Immature natural killer cell (primary cell): ENCODE measurements at regions not wholly inside any gene's neighbourhood (a gene's known extent, or its start where the extent isn't known, plus 50 kb on each side); places are given as distances from the start of the nearest gene placed in this dataset.

ENCODE experiments used
- DNase-seq, 3 donors: peaks; one replicate each; pipeline ENCODE4 v3.0.0; 2022; ENCODE audit warnings: mixed read lengths in 1 of 3
- H3K27ac Mint-ChIP-seq, 6 donors: one replicate each; pipeline ENCODE4 v1.8.0; 2020; ENCODE audit warnings: mixed read lengths in 6 of 6, mild to moderate bottlenecking in 5 of 6, inconsistent platforms in 4 of 6, moderate library complexity in 3 of 6
- H3K27me3 Mint-ChIP-seq, 3 donors: one replicate each; pipeline ENCODE4 v1.8.0; 2020 to 2021; ENCODE audit warnings: low read depth in 3 of 3, mild to moderate bottlenecking in 3 of 3, mixed read lengths in 3 of 3, moderate library complexity in 3 of 3, inconsistent platforms in 1 of 3
- H3K36me3 Mint-ChIP-seq, 3 donors: one replicate each; pipeline ENCODE4 v1.8.0; 2020; ENCODE audit warnings: mixed read lengths in 3 of 3, inconsistent platforms in 2 of 3, mild to moderate bottlenecking in 2 of 3
- H3K4me1 Mint-ChIP-seq, 2 donors: one replicate each; pipeline ENCODE4 v1.8.0; 2020; ENCODE audit warnings: inconsistent platforms in 2 of 2, mild to moderate bottlenecking in 2 of 2, mixed read lengths in 2 of 2, moderate library complexity in 1 of 2
- H3K4me3 Mint-ChIP-seq, 5 donors: one replicate each; pipeline ENCODE4 v1.8.0; 2020; ENCODE audit warnings: mild to moderate bottlenecking in 5 of 5, mixed read lengths in 5 of 5, inconsistent platforms in 3 of 5, moderate library complexity in 3 of 5
- H3K9me3 Mint-ChIP-seq, 6 donors: one replicate each; pipeline ENCODE4 v1.8.0; 2020; ENCODE audit warnings: mild to moderate bottlenecking in 6 of 6, mixed read lengths in 6 of 6, inconsistent platforms in 4 of 6, moderate library complexity in 3 of 6

- H3K4me1 Mint-ChIP-seq = peaks cover 42 to 52% of the 10 kb centered on the region in 2 donors
- H3K36me3 Mint-ChIP-seq = peaks cover 0 to 5% (median 0%) of the 10 kb centered on the region in 3 donors
- DNase-seq = no peak
- H3K4me3 Mint-ChIP-seq = peak overlapping the region; percentile 54 to 76 (median 71)
- peaks cover 7 to 11% (median 10%) of the 10 kb centered on the region in 3 donors for H3K27me3 Mint-ChIP-seq
- peak overlapping the region; percentile 56 to 94 (median 76) for H3K27ac Mint-ChIP-seq
- no peaks in the 10 kb centered on the region for H3K9me3 Mint-ChIP-seq
These were observed 57.3 kb downstream of the HHEX start for GRCh38 chr10:92747066-92747465.

- peaks cover 7 to 12% (median 10%) of the 10 kb centered on the region in 3 donors for H3K27me3 Mint-ChIP-seq
- H3K36me3 Mint-ChIP-seq = peaks cover 0 to 5% (median 0%) of the 10 kb centered on the region in 3 donors
- DNase-seq = peak; percentile 82 to 87 (median 85)
- H3K4me1 Mint-ChIP-seq = peaks cover 37 to 46% of the 10 kb centered on the region in 2 donors
- peak overlapping the region; percentile 54 to 76 (median 71) for H3K4me3 Mint-ChIP-seq
- no peaks in the 10 kb centered on the region for H3K9me3 Mint-ChIP-seq
- H3K27ac Mint-ChIP-seq = peak overlapping the region; percentile 56 to 94 (median 76)
These were observed 57.8 kb downstream of the HHEX start for GRCh38 chr10:92747600-92747999.

- Mint-ChIP-seq H3K27me3 (peaks cover 7 to 11% (median 8%) of the 10 kb centered on the region in 3 donors), H3K27ac (peak overlapping the region in 3 of 6 donors; percentile 24 to 61 (median 35)), H3K36me3 (peaks cover 0 to 8% (median 0%) of the 10 kb centered on the region in 3 donors), H3K4me3 (no peak overlapping the region), H3K4me1 (peaks cover 35 to 38% of the 10 kb centered on the region in 2 donors), H3K9me3 (no peaks in the 10 kb centered on the region)
- no peak for DNase-seq
These were observed 61.2 kb downstream of the HHEX start for GRCh38 chr10:92750791-92751533.

GRCh38 chr10:92751534-92751811 lies 61.7 kb downstream of the HHEX start:
- Mint-ChIP-seq H3K27ac (peak overlapping the region in 1 of 6 donors; percentile 35), H3K36me3 (peaks cover 0 to 8% (median 0%) of the 10 kb centered on the region in 3 donors), H3K4me1 (peaks cover 40 to 43% of the 10 kb centered on the region in 2 donors), H3K4me3 (no peak overlapping the region), H3K9me3 (no peaks in the 10 kb centered on the region), H3K27me3 (peaks cover 7 to 10% (median 8%) of the 10 kb centered on the region in 3 donors)
- DNase-seq = no peak

GRCh38 chr10:92751827-92752226 lies 62.1 kb downstream of the HHEX start:
- Mint-ChIP-seq H3K27me3 (peaks cover 5 to 10% (median 6%) of the 10 kb centered on the region in 3 donors), H3K36me3 (peaks cover 0 to 8% (median 0%) of the 10 kb centered on the region in 3 donors), H3K4me1 (peaks cover 41 to 43% of the 10 kb centered on the region in 2 donors), H3K4me3 (no peak overlapping the region), H3K27ac (peak overlapping the region in 1 of 6 donors; percentile 40), H3K9me3 (no peaks in the 10 kb centered on the region)
- DNase-seq = no peak

- H3K4me1 Mint-ChIP-seq = peaks cover 36 to 38% of the 10 kb centered on the region in 2 donors
- peaks cover 0 to 4% (median 0%) of the 10 kb centered on the region in 3 donors for H3K36me3 Mint-ChIP-seq
- no peak for DNase-seq
- H3K27me3 Mint-ChIP-seq = peaks cover 0 to 4% (median 2%) of the 10 kb centered on the region in 3 donors
- H3K9me3 Mint-ChIP-seq = no peaks in the 10 kb centered on the region
- no peak overlapping the region for H3K27ac Mint-ChIP-seq
- no peak overlapping the region for H3K4me3 Mint-ChIP-seq
These were observed 64.1 kb downstream of the HHEX start for GRCh38 chr10:92753865-92754264.

- DNase-seq = no peak
- H3K27me3 Mint-ChIP-seq = peaks cover 0 to 5% (median 0%) of the 10 kb centered on the region in 3 donors
- peaks cover 0 to 4% (median 0%) of the 10 kb centered on the region in 3 donors for H3K36me3 Mint-ChIP-seq
- peaks cover 36 to 38% of the 10 kb centered on the region in 2 donors for H3K4me1 Mint-ChIP-seq
- no peaks in the 10 kb centered on the region for H3K9me3 Mint-ChIP-seq
- peak overlapping the region in 1 of 5 donors; percentile 32 for H3K4me3 Mint-ChIP-seq
- H3K27ac Mint-ChIP-seq = peak overlapping the region in 2 of 6 donors; percentile 48 to 73
These were observed 66.0 kb downstream of the HHEX start for GRCh38 chr10:92755725-92756124.

GRCh38 chr10:92756201-92757065 lies 66.7 kb downstream of the HHEX start:
- H3K4me3 Mint-ChIP-seq = peak overlapping the region; percentile 34 to 66 (median 66)
- H3K36me3 Mint-ChIP-seq = peaks cover 0 to 4% (median 0%) of the 10 kb centered on the region in 3 donors
- peak in 1 of 3 donors; percentile 8 for DNase-seq
- H3K9me3 Mint-ChIP-seq = no peaks in the 10 kb centered on the region
- peak overlapping the region; percentile 48 to 85 (median 68) for H3K27ac Mint-ChIP-seq
- peaks cover 36 to 38% of the 10 kb centered on the region in 2 donors for H3K4me1 Mint-ChIP-seq
- peaks cover 0 to 5% (median 3%) of the 10 kb centered on the region in 3 donors for H3K27me3 Mint-ChIP-seq

GRCh38 chr10:92757066-92757710 lies 67.4 kb downstream of the HHEX start:
- Mint-ChIP-seq H3K36me3 (peaks cover 0 to 4% (median 0%) of the 10 kb centered on the region in 3 donors), H3K27ac (peak overlapping the region; percentile 48 to 85 (median 73)), H3K27me3 (peaks cover 0 to 5% (median 3%) of the 10 kb centered on the region in 3 donors), H3K4me3 (peak overlapping the region; percentile 34 to 66 (median 66)), H3K4me1 (peaks cover 36 to 38% of the 10 kb centered on the region in 2 donors), H3K9me3 (no peaks in the 10 kb centered on the region)
- DNase-seq = peak; percentile 25 to 37 (median 30)

GRCh38 chr10:92757711-92758104 lies 68.0 kb downstream of the HHEX start:
- Mint-ChIP-seq H3K27me3 (peaks cover 0 to 4% (median 3%) of the 10 kb centered on the region in 3 donors), H3K4me1 (peaks cover 36 to 38% of the 10 kb centered on the region in 2 donors), H3K4me3 (peak overlapping the region in 3 of 5 donors; percentile 66), H3K36me3 (peaks cover 0 to 4% (median 0%) of the 10 kb centered on the region in 3 donors), H3K9me3 (no peaks in the 10 kb centered on the region), H3K27ac (peak overlapping the region in 5 of 6 donors; percentile 46 to 85 (median 73))
- no peak for DNase-seq

GRCh38 chr10:92758594-92758993 lies 68.8 kb downstream of the HHEX start:
- Mint-ChIP-seq H3K9me3 (no peaks in the 10 kb centered on the region), H3K27me3 (peaks cover 1 to 4% (median 3%) of the 10 kb centered on the region in 3 donors), H3K27ac (no peak overlapping the region), H3K4me3 (no peak overlapping the region), H3K36me3 (peaks cover 0 to 4% (median 0%) of the 10 kb centered on the region in 3 donors), H3K4me1 (peaks cover 36 to 38% of the 10 kb centered on the region in 2 donors)
- no peak for DNase-seq

- Mint-ChIP-seq H3K9me3 (no peaks in the 10 kb centered on the region), H3K4me1 (peaks cover 27 to 28% of the 10 kb centered on the region in 2 donors), H3K27me3 (peaks cover 3 to 6% (median 4%) of the 10 kb centered on the region in 3 donors), H3K27ac (no peak overlapping the region), H3K36me3 (no peaks in the 10 kb centered on the region), H3K4me3 (no peak overlapping the region)
- DNase-seq = no peak
These were observed 70.9 kb downstream of the HHEX start for GRCh38 chr10:92760609-92761008.

- Mint-ChIP-seq H3K36me3 (no peaks in the 10 kb centered on the region), H3K27ac (no peak overlapping the region), H3K4me1 (peaks cover 18% of the 10 kb centered on the region in 2 donors), H3K4me3 (no peak overlapping the region), H3K27me3 (peaks cover 3 to 7% (median 4%) of the 10 kb centered on the region in 3 donors), H3K9me3 (no peaks in the 10 kb centered on the region)
- DNase-seq = no peak
These were observed 71.8 kb downstream of the HHEX start for GRCh38 chr10:92761571-92761970.
